Tibial artery (tissue), 4 donors: ENCODE measurements at regions not wholly inside any gene's neighbourhood (a gene's known extent, or its start where the extent isn't known, plus 50 kb on each side); places are given as distances from the start of the nearest gene placed in this dataset.

Source experiments
- DNase-seq, 2 donors: peaks; one replicate each; pipeline ENCODE4 v3.0.0-alpha.2; 2019
- H3K27ac ChIP-seq, 2 donors: fragments of 200-600 bp; sonication (generic) in 1 of 2; 1 replicate in 1 of 2; 2 replicates in 1 of 2; pipeline ENCODE4 v1.5.1; 2018 to 2019; ENCODE audit warnings: mild to moderate bottlenecking in 1 of 2
- H3K27me3 ChIP-seq, 2 donors: fragments of 200-600 bp; sonication (generic) in 1 of 2; one replicate each; pipeline versions ENCODE4 v1.5.1 to v1.6.0; 2016 to 2019
- H3K36me3 ChIP-seq, 3 donors: fragments of 200-600 bp; sonication (generic) in 2 of 3; one replicate each; pipeline ENCODE4 v1.5.1; 2016 to 2019; ENCODE audit warnings: mild to moderate bottlenecking in 2 of 3
- H3K4me1 ChIP-seq, 4 donors: fragments of 200-600 bp; sonication (generic) in 2 of 4; 1 replicate in 3 of 4; 2 replicates in 1 of 4; pipeline ENCODE4 v1.5.1; 2016 to 2019
- H3K4me3 ChIP-seq, 2 donors: fragments of 200-600 bp; sonication (generic) in 1 of 2; 1 replicate in 1 of 2; 2 replicates in 1 of 2; pipeline ENCODE4 v1.5.1; 2018 to 2019; ENCODE audit warnings: mild to moderate bottlenecking in 2 of 2
- H3K9me3 ChIP-seq, 3 donors: fragments of 200-600 bp; sonication (generic) in 1 of 3; one replicate each; pipeline ENCODE4 v1.5.1; 2016 to 2019
- CTCF ChIP-seq, 2 experiments: fragments of 200-600 bp in 1 of 2; fragments of 450-650 bp in 1 of 2; IDR thresholded peaks; one replicate each; pipeline ENCODE4 v1.5.1; 2017 to 2019; ENCODE audit warnings: antibody characterized with exemption in 2 of 2, mild to moderate bottlenecking in 1 of 2, moderate library complexity in 1 of 2
- intact Hi-C: fragments of 100-400 bp; cut with DNase I; formaldehyde crosslinking; loops from one replicate; pipeline ENCODE4 v1.15.0; 2023; ENCODE audit warnings: low total_unique reads

- no peak for DNase-seq
- no peak overlapping the region for H3K4me3 ChIP-seq
- TF ChIP-seq CTCF (IDR thresholded peaks at IDR 0.05): no peak
- no peaks in the 10 kb centered on the region for H3K4me1 ChIP-seq
- no peaks in the 10 kb centered on the region for H3K9me3 ChIP-seq
- no peaks in the 10 kb centered on the region for H3K36me3 ChIP-seq
- H3K27me3 ChIP-seq: no peaks in the 10 kb centered on the region
- no peak overlapping the region for H3K27ac ChIP-seq
- intact Hi-C loops: no loop called here
Observed at GRCh38 chr10:53236941-53237340, 464.4 kb upstream of the MBL2 start.

GRCh38 chr10:53233749-53234148 is 461.2 kb upstream of the MBL2 start:
- no peak for DNase-seq
- Histone ChIP-seq H3K9me3 (no peaks in the 10 kb centered on the region), H3K27me3 (no peaks in the 10 kb centered on the region), H3K4me3 (no peak overlapping the region), H3K27ac (no peak overlapping the region), H3K36me3 (no peaks in the 10 kb centered on the region), H3K4me1 (no peaks in the 10 kb centered on the region)
- intact Hi-C loops: no loop called here
- TF ChIP-seq CTCF (IDR thresholded peaks at IDR 0.05): no peak

GRCh38 chr10:53230651-53231050 is 458.1 kb upstream of the MBL2 start:
- TF ChIP-seq CTCF (IDR thresholded peaks at IDR 0.05): no peak
- intact Hi-C loops: no loop called here

GRCh38 chr10:53223851-53224250 is 451.3 kb upstream of the MBL2 start:
- TF ChIP-seq CTCF (IDR thresholded peaks at IDR 0.05): no peak
- Histone ChIP-seq H3K27ac (no peak overlapping the region), H3K4me1 (no peaks in the 10 kb centered on the region), H3K4me3 (no peak overlapping the region), H3K9me3 (no peaks in the 10 kb centered on the region), H3K27me3 (no peaks in the 10 kb centered on the region), H3K36me3 (no peaks in the 10 kb centered on the region)
- intact Hi-C loops: no loop called here
- DNase-seq: no peak

More at GRCh38 chr10:53230651-53231050, 458.1 kb upstream of the MBL2 start:
- Histone ChIP-seq H3K27me3 (no peaks in the 10 kb centered on the region), H3K4me1 (no peaks in the 10 kb centered on the region), H3K27ac (no peak overlapping the region), H3K36me3 (no peaks in the 10 kb centered on the region), H3K9me3 (no peaks in the 10 kb centered on the region), H3K4me3 (no peak overlapping the region)
- no peak for DNase-seq

GRCh38 chr10:53222806-53223205 is 450.2 kb upstream of the MBL2 start:
- H3K27me3 ChIP-seq: no peaks in the 10 kb centered on the region

More at GRCh38 chr10:53222806-53223205, 450.2 kb upstream of the MBL2 start:
- Histone ChIP-seq H3K4me3 (no peak overlapping the region), H3K27ac (no peak overlapping the region), H3K36me3 (no peaks in the 10 kb centered on the region), H3K9me3 (no peaks in the 10 kb centered on the region), H3K4me1 (no peaks in the 10 kb centered on the region)
- intact Hi-C loops: no loop called here
- TF ChIP-seq CTCF (IDR thresholded peaks at IDR 0.05): no peak
- no peak for DNase-seq
